Activated CD8-positive, alpha-beta memory T cell treated with anti-CD3 and anti-CD28 coated beads, Interleukin-2, amount 10 ng/mL, durations not matched to agents 7 days and 5 days (primary cell): ENCODE measurements at regions not wholly inside any gene's neighbourhood (a gene's known extent, or its start where the extent isn't known, plus 50 kb on each side); places are given as distances from the start of the nearest gene placed in this dataset.

Source experiments
- ATAC-seq: fragments of 150-1000 bp; cut with Tn5 transposase; one replicate; pipeline ENCODE4 v1.10.0; 2021; ENCODE audit warnings: moderate library complexity
- CTCF ChIA-PET: fragments of 350-600 bp; sonication (Branson Sonifier 250); formaldehyde crosslinking; loops from one replicate; lab custom pipeline; 2021; ENCODE audit warnings: antibody characterized with exemption; lab: Charles Lee
- DNase-seq: peaks from one replicate; pipeline ENCODE4 v3.0.0-alpha.2; 2020
- H3K27ac Mint-ChIP-seq: one replicate; pipeline ENCODE4 v1.8.0; 2021; ENCODE audit warnings: mild to moderate bottlenecking, mixed read lengths
- H3K27me3 Mint-ChIP-seq: one replicate; pipeline ENCODE4 v1.8.0; 2021; ENCODE audit warnings: mixed read lengths
- H3K36me3 Mint-ChIP-seq: one replicate; pipeline ENCODE4 v1.8.0; 2021; ENCODE audit warnings: mild to moderate bottlenecking, mixed read lengths
- H3K4me1 Mint-ChIP-seq: one replicate; pipeline ENCODE4 v1.8.0; 2021; ENCODE audit warnings: mixed read lengths
- H3K4me3 Mint-ChIP-seq: one replicate; pipeline ENCODE4 v1.8.0; 2021; ENCODE audit warnings: mild to moderate bottlenecking, moderate library complexity, mixed read lengths
- H3K9me3 Mint-ChIP-seq: one replicate; pipeline ENCODE4 v1.8.0; 2022; ENCODE audit warnings: low read depth, mixed read lengths

DNA sequence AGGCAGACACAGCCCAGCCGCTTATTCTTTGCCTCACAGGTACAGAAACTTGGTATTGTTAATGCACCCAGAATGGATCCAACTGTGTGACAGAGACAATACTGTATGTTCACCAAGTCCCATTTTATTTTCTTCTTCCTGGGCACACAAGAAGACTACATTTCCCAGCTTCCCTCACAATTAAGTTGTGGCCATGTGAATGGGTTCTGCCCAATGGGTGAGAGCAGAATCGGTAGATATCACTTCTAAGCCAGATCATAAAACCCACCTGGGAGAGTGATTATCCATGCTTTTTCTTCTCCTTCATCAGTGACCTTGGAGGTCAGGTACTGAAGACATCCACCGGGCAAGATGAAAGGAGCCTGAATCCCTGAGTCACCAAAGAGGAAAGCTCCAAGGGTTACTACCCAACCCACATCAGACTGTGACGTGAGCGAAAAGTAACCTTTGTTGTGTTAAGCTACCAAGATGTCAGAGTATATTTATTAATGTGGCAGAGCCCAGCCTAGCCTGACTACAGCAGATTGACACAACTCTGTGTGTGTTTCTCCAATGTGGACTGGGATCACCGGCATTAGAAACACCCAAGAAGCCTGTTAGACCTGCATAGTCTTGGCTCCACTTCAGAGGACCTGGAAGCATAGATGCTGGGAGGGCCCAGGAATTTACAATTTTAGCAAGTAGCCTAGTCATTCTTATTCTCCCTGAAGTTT lies 79.1 kb upstream of the GRIK3 start:
- no peak overlapping the region for H3K27ac Mint-ChIP-seq
- H3K27me3 Mint-ChIP-seq, result peaks cover 3% of the 10 kb centered on the region
- no peaks in the 10 kb centered on the region for H3K4me1 Mint-ChIP-seq
- DNase-seq (no peak), ATAC-seq (no peak)
- CTCF ChIA-PET, result no interaction called here
- H3K9me3 Mint-ChIP-seq, result no peaks in the 10 kb centered on the region
- H3K4me3 Mint-ChIP-seq, result no peak overlapping the region
- no peaks in the 10 kb centered on the region for H3K36me3 Mint-ChIP-seq

DNA sequence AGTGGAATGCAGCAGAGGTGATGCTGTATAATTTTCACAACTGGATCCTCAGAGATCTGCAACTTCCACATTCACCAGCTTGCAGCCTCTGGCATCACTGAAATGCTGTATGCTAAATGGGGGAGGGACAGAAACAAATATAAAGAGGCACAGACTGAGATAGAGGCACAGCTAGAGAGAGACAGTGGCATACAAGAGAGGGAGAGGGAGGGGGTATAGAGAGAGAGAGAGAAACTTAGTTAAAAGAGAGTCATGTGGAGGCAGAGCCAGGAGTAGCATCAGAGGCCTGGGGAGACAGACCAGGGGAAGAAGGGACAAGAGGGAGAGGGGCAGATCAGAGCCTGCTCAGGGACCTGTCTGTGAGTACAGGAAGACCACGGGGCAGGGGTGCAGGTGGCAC lies 84.5 kb upstream of the GRIK3 start:
- Mint-ChIP-seq H3K4me3 (no peak overlapping the region), H3K27ac (no peak overlapping the region), H3K9me3 (no peaks in the 10 kb centered on the region), H3K27me3 (peaks cover 3% of the 10 kb centered on the region), H3K4me1 (no peaks in the 10 kb centered on the region), H3K36me3 (no peaks in the 10 kb centered on the region)
- no peak for ATAC-seq
- DNase-seq, result no peak
- CTCF ChIA-PET, result no interaction called here

DNA sequence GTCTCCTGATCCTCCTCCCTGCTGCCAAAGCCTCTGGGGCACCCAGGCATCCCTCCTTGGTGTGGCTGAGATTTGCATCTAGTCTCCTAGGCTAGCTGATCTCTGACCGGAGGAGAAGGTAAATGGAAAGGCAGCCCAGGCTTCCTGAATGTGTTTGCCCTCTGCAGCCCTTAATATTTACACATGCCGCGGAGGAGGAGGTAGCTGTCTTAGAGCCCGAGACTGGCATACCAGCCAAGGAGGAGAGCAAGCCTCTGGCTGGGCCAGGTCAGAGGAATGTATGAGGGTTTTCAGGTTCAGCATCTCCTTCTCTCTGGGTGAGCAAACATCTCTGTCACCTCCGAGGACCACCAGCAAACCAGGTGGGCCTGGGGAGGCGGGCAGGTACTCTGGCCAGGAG lies 86.0 kb upstream of the GRIK3 start:
- peaks cover 3% of the 10 kb centered on the region for H3K27me3 Mint-ChIP-seq
- H3K4me3 Mint-ChIP-seq, result no peak overlapping the region
- no peak overlapping the region for H3K27ac Mint-ChIP-seq
- DNase-seq, result no peak
- CTCF ChIA-PET, result no interaction called here
- no peaks in the 10 kb centered on the region for H3K36me3 Mint-ChIP-seq
- H3K4me1 Mint-ChIP-seq, result no peaks in the 10 kb centered on the region
- H3K9me3 Mint-ChIP-seq, result no peaks in the 10 kb centered on the region
- ATAC-seq, result no peak

DNA sequence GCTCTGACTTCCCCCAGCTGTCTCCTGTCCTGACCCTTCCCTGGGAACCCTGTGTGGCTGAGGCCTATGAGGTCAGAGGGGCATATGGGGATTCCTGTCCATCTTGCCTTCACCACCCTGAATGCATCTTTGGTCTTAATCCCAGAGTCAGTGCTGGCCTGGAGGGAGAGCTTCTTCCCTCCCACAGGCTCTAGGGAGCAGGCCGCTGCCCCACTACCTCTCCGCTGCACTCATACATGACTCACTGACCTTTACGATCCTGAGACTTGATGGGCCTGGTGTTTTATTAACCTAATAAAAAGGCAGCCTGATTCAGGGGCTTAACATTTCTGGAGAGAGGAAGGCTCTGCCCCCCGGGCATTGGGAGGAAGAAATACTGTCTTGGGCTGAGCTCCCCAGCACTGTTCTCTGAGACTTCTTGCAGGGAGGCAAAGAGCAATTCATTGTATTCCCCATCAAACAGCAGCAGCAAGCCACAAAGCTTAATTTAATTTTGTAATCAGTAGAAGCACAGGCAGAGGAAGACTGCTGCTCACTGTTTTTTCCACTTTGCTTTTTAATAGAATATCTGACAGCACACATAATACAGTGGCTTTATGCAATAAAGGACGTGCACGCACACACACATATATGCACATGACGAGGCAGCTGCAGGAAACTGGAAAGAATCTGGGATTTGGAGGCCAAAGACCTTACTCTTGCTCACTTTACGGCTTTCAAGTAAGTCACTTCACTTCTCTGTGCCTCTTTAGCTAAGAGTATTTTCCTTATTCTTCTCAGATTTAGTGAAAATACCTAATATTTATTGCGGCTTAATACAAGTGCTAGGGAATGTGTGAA lies 89.2 kb upstream of the GRIK3 start:
- Mint-ChIP-seq H3K9me3 (no peaks in the 10 kb centered on the region), H3K4me1 (no peaks in the 10 kb centered on the region), H3K36me3 (no peaks in the 10 kb centered on the region), H3K4me3 (no peak overlapping the region), H3K27ac (no peak overlapping the region), H3K27me3 (peaks cover 3% of the 10 kb centered on the region)
- DNase-seq (no peak), ATAC-seq (no peak)
- CTCF ChIA-PET, result no interaction called here

DNA sequence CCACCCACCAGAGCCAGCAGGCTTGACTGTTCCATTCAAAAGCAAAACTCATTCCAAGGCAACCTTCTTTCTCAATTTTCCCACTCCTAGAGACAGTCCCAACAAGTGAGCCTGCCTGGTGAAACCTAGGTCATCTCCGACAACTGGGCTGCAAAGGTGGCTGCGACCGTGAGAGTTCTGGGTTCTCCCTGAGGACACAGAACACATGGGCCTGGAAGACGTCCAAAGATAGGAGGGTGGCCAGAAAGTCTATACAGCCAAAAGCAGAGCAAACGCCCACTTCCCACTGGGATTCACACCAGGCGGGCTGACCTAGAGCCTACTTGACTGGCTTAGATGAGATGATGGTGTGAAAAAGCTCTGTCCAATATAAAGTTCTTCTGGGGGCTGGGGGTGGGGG lies 90.2 kb upstream of the GRIK3 start:
- no peak for DNase-seq
- no peak overlapping the region for H3K27ac Mint-ChIP-seq
- ATAC-seq, result no peak
- H3K27me3 Mint-ChIP-seq, result no peaks in the 10 kb centered on the region
- H3K4me3 Mint-ChIP-seq, result no peak overlapping the region
- no peaks in the 10 kb centered on the region for H3K4me1 Mint-ChIP-seq
- CTCF ChIA-PET, result no interaction called here
- H3K9me3 Mint-ChIP-seq, result no peaks in the 10 kb centered on the region
- no peaks in the 10 kb centered on the region for H3K36me3 Mint-ChIP-seq

DNA sequence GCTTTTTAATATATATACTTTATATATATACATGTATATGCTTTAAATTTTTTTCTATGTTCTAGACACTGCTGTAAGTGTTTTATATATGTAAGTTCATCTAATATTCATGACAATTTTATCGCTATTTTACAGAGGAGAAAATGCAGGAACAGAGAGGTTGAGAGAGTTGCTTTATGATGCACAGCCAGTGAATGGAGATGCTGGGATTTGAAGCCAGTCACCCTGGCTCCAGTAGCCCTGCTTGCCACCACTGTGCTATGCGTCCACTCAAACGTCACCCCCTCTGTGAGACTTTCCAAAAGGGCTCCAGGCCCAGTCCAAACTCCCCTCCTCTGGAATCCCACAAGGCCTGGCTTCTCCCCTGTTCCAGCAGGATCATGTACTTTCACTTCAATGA lies 91.0 kb upstream of the GRIK3 start:
- Mint-ChIP-seq H3K4me3 (no peak overlapping the region), H3K4me1 (no peaks in the 10 kb centered on the region)

DNA sequence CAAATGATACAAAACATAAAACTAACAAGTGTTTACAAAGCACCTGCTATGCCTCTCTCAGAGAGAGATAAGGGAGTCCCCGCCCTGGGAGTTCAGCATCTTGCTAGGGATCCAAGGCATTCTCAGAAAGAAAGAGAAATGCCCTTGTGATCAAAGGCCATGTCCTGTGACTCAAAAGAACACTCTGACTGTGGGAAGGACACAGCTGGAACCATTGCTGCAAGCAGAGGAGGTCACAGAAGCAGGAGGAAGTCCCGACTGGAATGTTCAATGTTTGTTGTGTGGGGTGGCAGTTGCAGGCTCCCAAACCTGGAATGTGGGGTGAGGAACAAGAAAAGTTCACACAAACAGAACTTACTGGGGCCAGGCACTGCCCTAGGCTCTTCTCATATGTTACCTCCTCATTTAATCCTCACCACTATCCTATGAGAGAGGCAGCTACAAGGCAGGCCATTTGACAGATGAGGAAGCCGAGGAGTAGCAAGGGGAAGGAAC lies 93.0 kb upstream of the GRIK3 start:
- no peaks in the 10 kb centered on the region for H3K27me3 Mint-ChIP-seq
- no peaks in the 10 kb centered on the region for H3K9me3 Mint-ChIP-seq
- ATAC-seq, result no peak
- DNase-seq, result no peak
- H3K4me1 Mint-ChIP-seq, result no peaks in the 10 kb centered on the region
- no peaks in the 10 kb centered on the region for H3K36me3 Mint-ChIP-seq
- H3K4me3 Mint-ChIP-seq, result no peak overlapping the region
- CTCF ChIA-PET, result no interaction called here
- no peak overlapping the region for H3K27ac Mint-ChIP-seq

More for the DNA sequence above, 91.0 kb upstream of the GRIK3 start:
- Mint-ChIP-seq H3K27me3 (no peaks in the 10 kb centered on the region), H3K9me3 (no peaks in the 10 kb centered on the region), H3K36me3 (no peaks in the 10 kb centered on the region), H3K27ac (no peak overlapping the region)
- CTCF ChIA-PET, result no interaction called here
- ATAC-seq (no peak), DNase-seq (no peak)

DNA sequence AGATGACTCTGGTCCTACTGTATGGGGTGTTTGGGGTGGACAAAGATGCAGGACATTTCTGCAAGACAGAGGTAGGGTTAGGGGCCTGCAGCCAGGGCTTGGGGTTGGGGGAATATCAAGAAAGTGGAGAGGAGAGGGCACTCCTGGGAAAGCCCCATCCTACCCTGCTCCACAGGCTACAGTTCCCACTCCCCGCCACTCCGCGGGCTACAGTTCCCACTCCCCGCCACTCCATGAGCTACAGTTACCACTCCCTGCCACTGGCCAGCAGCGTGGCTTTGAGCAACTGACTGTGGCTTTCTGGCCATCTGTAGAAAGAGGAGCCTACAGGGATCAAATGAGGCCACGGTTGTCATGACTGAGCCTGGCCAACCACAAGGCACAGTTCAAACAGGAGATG lies 93.8 kb upstream of the GRIK3 start:
- DNase-seq, result no peak
- no peak for ATAC-seq
- Mint-ChIP-seq H3K4me1 (no peaks in the 10 kb centered on the region), H3K27ac (no peak overlapping the region), H3K9me3 (no peaks in the 10 kb centered on the region), H3K36me3 (no peaks in the 10 kb centered on the region), H3K27me3 (no peaks in the 10 kb centered on the region), H3K4me3 (no peak overlapping the region)
- CTCF ChIA-PET, result no interaction called here

DNA sequence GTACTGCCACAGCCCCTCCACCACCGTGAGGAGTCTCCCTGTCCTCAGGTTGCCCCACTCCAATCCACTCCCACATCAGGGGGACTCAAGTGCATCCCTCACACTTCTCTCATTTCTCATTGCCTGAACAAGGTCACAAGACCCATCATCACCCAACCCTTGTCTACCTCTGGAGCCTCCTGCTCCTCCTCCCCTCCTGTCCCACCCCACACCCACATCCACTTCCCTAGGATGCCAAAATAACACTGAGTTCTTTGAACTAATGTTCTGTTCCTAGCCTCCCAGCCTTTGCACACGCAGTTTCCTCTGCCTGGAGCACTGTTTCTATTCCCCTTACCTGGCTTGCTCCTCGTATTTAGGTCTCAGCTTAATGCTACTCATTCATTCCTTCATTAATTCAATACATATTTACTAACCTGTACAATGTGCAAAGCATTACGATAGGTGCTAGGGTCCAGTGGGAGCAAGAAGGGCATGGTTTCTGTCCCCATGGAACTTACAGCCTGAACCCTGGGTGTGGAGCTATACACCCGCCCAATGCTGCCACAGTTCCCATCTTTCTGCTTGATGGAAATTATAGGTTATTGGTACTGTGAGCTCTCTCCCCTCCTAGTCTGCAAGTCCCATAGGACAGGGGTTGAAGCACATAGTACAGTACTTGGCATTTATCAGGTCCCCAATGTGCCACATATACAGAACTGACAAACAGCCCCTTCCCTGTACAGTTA lies 96.1 kb upstream of the GRIK3 start:
- CTCF ChIA-PET, result no interaction called here
- ATAC-seq, result no peak
- Mint-ChIP-seq H3K27me3 (no peaks in the 10 kb centered on the region), H3K36me3 (no peaks in the 10 kb centered on the region), H3K4me3 (no peak overlapping the region), H3K27ac (no peak overlapping the region), H3K9me3 (no peaks in the 10 kb centered on the region), H3K4me1 (no peaks in the 10 kb centered on the region)
- no peak for DNase-seq

DNA sequence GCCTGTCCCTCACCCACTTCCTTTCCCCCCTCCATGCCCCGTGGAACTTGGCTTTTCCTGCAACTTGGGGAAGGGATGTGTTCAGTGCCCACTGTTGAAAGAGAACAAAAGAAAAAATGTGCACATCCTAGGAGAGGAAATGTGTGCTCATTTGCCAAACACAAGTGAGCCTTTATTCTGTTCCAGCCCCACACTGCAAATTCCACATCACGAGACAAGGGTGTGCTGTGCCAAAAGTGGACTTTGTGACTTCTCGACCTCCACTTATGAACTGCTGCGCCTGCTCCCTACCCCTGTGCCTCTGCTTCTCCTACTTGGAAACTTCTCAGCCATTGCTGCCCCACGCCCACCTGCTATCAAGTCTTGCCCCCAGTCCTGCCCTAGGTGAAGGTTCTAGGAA lies 97.0 kb upstream of the GRIK3 start:
- H3K36me3 Mint-ChIP-seq, result no peaks in the 10 kb centered on the region
- CTCF ChIA-PET, result no interaction called here
- H3K27ac Mint-ChIP-seq, result no peak overlapping the region
- no peaks in the 10 kb centered on the region for H3K9me3 Mint-ChIP-seq
- no peak overlapping the region for H3K4me3 Mint-ChIP-seq
- ATAC-seq (no peak), DNase-seq (no peak)
- H3K27me3 Mint-ChIP-seq, result no peaks in the 10 kb centered on the region
- no peaks in the 10 kb centered on the region for H3K4me1 Mint-ChIP-seq

DNA sequence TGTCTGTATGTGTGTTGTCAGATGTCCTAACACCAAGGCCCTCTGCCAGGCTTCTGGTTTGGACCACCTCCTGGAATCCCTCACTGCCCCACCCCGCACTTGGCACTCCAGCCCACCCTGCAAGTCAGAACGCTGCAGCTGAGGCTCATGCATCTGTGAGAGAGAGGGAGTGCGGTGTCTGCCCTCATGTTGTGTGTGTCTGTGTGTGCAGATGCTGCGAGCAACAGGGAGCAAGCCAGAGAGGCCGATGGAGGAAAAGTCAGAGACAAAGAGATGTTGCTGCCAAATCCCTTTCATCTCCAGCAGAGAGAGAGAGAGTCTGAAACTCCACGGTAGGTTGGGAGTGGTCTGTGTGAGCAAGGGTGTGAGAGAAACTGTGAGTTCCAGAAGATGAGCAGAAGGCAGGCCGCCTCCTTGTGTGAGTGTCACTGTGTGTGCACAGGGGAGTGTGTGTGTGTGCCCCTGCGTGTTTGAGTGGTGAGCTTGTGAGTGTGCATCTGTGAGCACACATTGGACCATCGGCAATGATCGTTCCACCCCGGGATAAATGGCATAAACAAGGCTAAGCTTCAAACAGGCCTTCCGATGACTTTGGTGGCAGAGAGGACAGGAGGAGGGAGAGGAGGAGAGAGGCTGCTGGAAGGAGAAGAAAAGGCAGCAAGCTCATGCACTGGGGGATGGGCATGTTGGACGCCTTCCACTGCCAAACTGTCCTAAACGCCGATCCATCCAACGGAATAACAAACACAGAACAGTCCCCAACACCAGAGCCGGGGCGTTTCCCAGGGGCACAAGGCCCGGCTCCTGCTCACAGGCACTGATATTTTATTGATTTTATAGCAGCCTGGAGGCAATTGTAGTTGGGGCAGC lies 99.2 kb upstream of the GRIK3 start:
- no peaks in the 10 kb centered on the region for H3K9me3 Mint-ChIP-seq
- ATAC-seq, result no peak

DNA sequence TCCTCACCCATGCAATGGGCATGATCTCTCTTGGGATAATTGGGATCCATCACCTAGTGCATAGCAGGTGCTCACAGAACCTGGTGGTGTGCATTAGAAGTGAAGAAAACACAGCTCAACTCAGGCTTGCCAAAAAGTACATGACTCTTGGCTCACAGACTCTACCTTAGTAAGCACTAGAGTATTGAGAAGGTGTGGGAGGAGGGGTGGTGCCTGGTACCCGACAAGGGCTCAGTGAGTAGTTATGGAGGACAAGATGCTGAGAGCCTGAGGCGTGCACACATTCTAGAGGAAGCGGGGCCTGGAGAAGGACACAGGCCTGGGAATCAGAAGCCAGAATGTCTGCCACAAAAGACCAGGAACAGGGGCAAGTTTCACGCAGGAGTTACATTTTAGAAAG lies 100.3 kb upstream of the GRIK3 start:
- no peaks in the 10 kb centered on the region for H3K9me3 Mint-ChIP-seq
- H3K27ac Mint-ChIP-seq, result no peak overlapping the region
- no peaks in the 10 kb centered on the region for H3K4me1 Mint-ChIP-seq
- H3K4me3 Mint-ChIP-seq, result no peak overlapping the region
- H3K36me3 Mint-ChIP-seq, result no peaks in the 10 kb centered on the region
- no peaks in the 10 kb centered on the region for H3K27me3 Mint-ChIP-seq
- CTCF ChIA-PET, result no interaction called here
- ATAC-seq (no peak), DNase-seq (no peak)

More for the DNA sequence above, 99.2 kb upstream of the GRIK3 start:
- no peaks in the 10 kb centered on the region for H3K27me3 Mint-ChIP-seq
- no peak for DNase-seq
- no peak overlapping the region for H3K4me3 Mint-ChIP-seq
- CTCF ChIA-PET, result no interaction called here
- H3K27ac Mint-ChIP-seq, result no peak overlapping the region
- H3K36me3 Mint-ChIP-seq, result no peaks in the 10 kb centered on the region
- H3K4me1 Mint-ChIP-seq, result no peaks in the 10 kb centered on the region

DNA sequence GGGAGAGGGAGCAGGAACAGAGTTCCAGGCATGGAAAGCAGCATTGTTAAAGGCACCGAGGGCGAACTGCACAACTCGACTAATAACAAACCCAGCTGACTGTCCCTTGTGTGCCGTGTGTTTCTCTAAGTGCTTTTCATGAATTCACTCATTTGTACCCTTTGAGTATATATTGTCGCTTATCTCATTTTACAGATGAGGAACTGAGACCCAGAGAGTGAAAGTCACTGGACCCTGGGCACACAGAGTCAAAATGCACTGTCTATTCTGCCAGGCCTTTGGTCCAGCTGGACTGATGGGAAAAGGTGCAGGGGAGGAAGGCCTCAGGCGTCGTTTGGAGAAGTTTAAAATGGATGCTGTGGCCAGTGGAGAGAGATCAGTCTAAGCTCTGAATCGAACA lies 100.7 kb upstream of the GRIK3 start:
- Mint-ChIP-seq H3K9me3 (no peaks in the 10 kb centered on the region), H3K27ac (no peak overlapping the region), H3K4me3 (no peak overlapping the region), H3K4me1 (no peaks in the 10 kb centered on the region), H3K27me3 (no peaks in the 10 kb centered on the region), H3K36me3 (no peaks in the 10 kb centered on the region)
- CTCF ChIA-PET, result interaction anchor here (1.2 kb wide), 1 partner anchor 18 kb away, joined by 3 read pairs; no protein-coding TSS in a partner anchor
- ATAC-seq (no peak), DNase-seq (no peak)
